ENCODE measurements at regions not wholly inside any gene's neighbourhood (a gene's known extent, or its start where the extent isn't known, plus 50 kb on each side); places are given as distances from the start of the nearest gene placed in this dataset.

GRCh38 chr1:82644186-82644915 lies 843.6 kb downstream of the ADGRL2 start:
- TF ChIP-seq, protein P1, sequence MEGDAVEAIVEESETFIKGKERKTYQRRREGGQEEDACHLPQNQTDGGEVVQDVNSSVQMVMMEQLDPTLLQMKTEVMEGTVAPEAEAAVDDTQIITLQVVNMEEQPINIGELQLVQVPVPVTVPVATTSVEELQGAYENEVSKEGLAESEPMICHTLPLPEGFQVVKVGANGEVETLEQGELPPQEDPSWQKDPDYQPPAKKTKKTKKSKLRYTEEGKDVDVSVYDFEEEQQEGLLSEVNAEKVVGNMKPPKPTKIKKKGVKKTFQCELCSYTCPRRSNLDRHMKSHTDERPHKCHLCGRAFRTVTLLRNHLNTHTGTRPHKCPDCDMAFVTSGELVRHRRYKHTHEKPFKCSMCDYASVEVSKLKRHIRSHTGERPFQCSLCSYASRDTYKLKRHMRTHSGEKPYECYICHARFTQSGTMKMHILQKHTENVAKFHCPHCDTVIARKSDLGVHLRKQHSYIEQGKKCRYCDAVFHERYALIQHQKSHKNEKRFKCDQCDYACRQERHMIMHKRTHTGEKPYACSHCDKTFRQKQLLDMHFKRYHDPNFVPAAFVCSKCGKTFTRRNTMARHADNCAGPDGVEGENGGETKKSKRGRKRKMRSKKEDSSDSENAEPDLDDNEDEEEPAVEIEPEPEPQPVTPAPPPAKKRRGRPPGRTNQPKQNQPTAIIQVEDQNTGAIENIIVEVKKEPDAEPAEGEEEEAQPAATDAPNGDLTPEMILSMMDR (IDR thresholded peaks at IDR 0.05; ENCODE audit: borderline replicate concordance, control extremely low read depth, extremely low read depth, insufficient read depth, missing control alignments) = no peak
- DNase-seq (ENCODE audit: low spot score) = no peak
- in situ Hi-C loops (cut with MboI; ENCODE audit: low sequenced_read_pairs, unreplicated experiment) = no loop called here

GRCh38 chr1:82640352-82640751 lies 839.6 kb downstream of the ADGRL2 start:
- TF ChIP-seq, protein P1 (IDR thresholded peaks at IDR 0.05; ENCODE audit: borderline replicate concordance, control extremely low read depth, extremely low read depth, insufficient read depth, missing control alignments) = no peak
- DNase-seq (ENCODE audit: low spot score) = no peak
- in situ Hi-C loops (cut with MboI; ENCODE audit: low sequenced_read_pairs, unreplicated experiment) = no loop called here

DNA sequence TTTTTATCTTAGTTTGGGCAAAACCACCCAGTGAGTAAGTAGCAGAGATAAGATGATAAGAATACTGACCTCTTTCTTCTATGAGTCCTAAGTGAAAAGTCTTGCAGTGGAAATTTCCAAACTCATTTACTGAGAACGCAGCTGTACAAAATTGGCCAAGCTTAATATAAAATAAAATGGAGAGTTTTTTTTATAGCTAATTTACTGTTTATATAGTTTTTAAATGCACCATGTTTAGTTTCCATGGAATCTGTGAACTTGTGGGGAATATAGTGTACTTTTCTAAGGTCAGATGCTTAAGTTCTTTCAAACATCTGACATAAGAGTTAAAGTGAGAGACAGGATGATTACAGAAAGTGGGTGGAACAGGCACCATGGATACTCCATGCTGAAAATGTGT lies 833.5 kb downstream of the ADGRL2 start:
- no peak for DNase-seq (ENCODE audit: low spot score)
- in situ Hi-C loops (cut with MboI; ENCODE audit: low sequenced_read_pairs, unreplicated experiment) = no loop called here
- TF ChIP-seq, protein P1 (IDR thresholded peaks at IDR 0.05; ENCODE audit: borderline replicate concordance, control extremely low read depth, extremely low read depth, insufficient read depth, missing control alignments) = no peak

GRCh38 chr1:82632155-82632554 lies 831.4 kb downstream of the ADGRL2 start:
- in situ Hi-C loops (cut with MboI; ENCODE audit: low sequenced_read_pairs, unreplicated experiment) = no loop called here
- TF ChIP-seq, protein P1 (IDR thresholded peaks at IDR 0.05; ENCODE audit: borderline replicate concordance, control extremely low read depth, extremely low read depth, insufficient read depth, missing control alignments) = no peak
- no peak for DNase-seq (ENCODE audit: low spot score)

- no peak for DNase-seq (ENCODE audit: low spot score)
- in situ Hi-C loops (cut with MboI; ENCODE audit: low sequenced_read_pairs, unreplicated experiment) = no loop called here
- TF ChIP-seq, protein P1 (IDR thresholded peaks at IDR 0.05; ENCODE audit: borderline replicate concordance, control extremely low read depth, extremely low read depth, insufficient read depth, missing control alignments) = no peak
Measured at GRCh38 chr1:82628887-82629286, 828.2 kb downstream of the ADGRL2 start.

- in situ Hi-C loops (cut with MboI; ENCODE audit: low sequenced_read_pairs, unreplicated experiment) = no loop called here
- TF ChIP-seq, protein P1 (IDR thresholded peaks at IDR 0.05; ENCODE audit: borderline replicate concordance, control extremely low read depth, extremely low read depth, insufficient read depth, missing control alignments) = no peak
- DNase-seq (ENCODE audit: low spot score) = no peak
Measured at GRCh38 chr1:82625537-82625936, 824.8 kb downstream of the ADGRL2 start.
